Endothelial cell of umbilical vein (primary cell): ENCODE measurements at regions not wholly inside any gene's neighbourhood (a gene's known extent, or its start where the extent isn't known, plus 50 kb on each side); places are given as distances from the start of the nearest gene placed in this dataset.

ENCODE experiments used
- BruUV-seq: library from RNA; stranded (reverse); fragments of 400-500 nt; replicated peaks from 2 replicates; lab custom pipeline; 2021; lab: Mats Ljungman, UMichigan
- CTCF ChIA-PET: fragments of 300-600, 350-600 bp; sonication (Branson Sonifier 250); formaldehyde crosslinking; loops from one replicate; lab custom pipeline; 2021; ENCODE audit warnings: antibody characterized with exemption, inconsistent platforms; lab: Charles Lee
- POLR2A ChIA-PET: fragments of 300-600, 350-600 bp; sonication (Branson Sonifier 250); formaldehyde crosslinking; loops from one replicate; lab custom pipeline; 2021; ENCODE audit warnings: antibody characterized with exemption, inconsistent platforms; lab: Charles Lee
- DNase-seq: peaks from one replicate; pipeline ENCODE4 v3.0.0-alpha.2; 2011; ENCODE audit warnings: low read depth, low spot score
- FAIRE-seq: peaks from 2 replicates; lab custom pipeline; 2011; peaks lifted over from hg19 to GRCh38; lab: Jason Lieb, UNC
- H2AFZ ChIP-seq: 2 replicates; pipeline ENCODE4 v1.6.0; 2012; ENCODE audit warnings: low read depth, low read length, control low read depth, inconsistent platforms
- H3K27ac ChIP-seq: 2 replicates; pipeline ENCODE4 v1.5.1; 2011; ENCODE audit warnings: low read depth, mild to moderate bottlenecking, control low read depth, low read length, moderate library complexity; ENCODE audit not compliant: insufficient read depth
- H3K27me3 ChIP-seq, 2 experiments: 2 replicates each; pipeline versions ENCODE4 v1.6.0 to v1.6.1; 2011; ENCODE audit warnings: low read length in 2 of 2, mixed read lengths in 1 of 2; ENCODE audit not compliant: control insufficient read depth in 2 of 2, insufficient read depth in 2 of 2
- H3K36me3 ChIP-seq, 2 experiments: 2 replicates in 1 of 2; 3 replicates in 1 of 2; pipeline ENCODE4 v1.5.1; 2011; ENCODE audit warnings: low read length in 2 of 2, mild to moderate bottlenecking in 1 of 2, moderate library complexity in 1 of 2; ENCODE audit not compliant: control insufficient read depth in 2 of 2, insufficient read depth in 2 of 2; ENCODE audit errors: extremely low read depth in 1 of 2
- H3K4me1 ChIP-seq: 3 replicates; pipeline ENCODE4 v1.5.1; 2011; ENCODE audit warnings: mild to moderate bottlenecking, low read length; ENCODE audit not compliant: control insufficient read depth, insufficient read depth; ENCODE audit errors: extremely low read depth
- H3K4me2 ChIP-seq: 2 replicates; pipeline ENCODE4 v1.6.1; 2011; ENCODE audit warnings: low read length, control low read depth, mixed read lengths; ENCODE audit not compliant: insufficient read depth
- H3K4me3 ChIP-seq, 3 experiments: fragments of 200-600 bp in 1 of 3; sonication (generic), shearing (Covaris generic) in 1 of 3; replicated peaks in 1 of 3; 2 replicates each; pipeline ENCODE4 v1.5.1; 2011 to 2016; ENCODE audit warnings: control low read depth in 3 of 3, low read length in 3 of 3, mild to moderate bottlenecking in 2 of 3, inconsistent platforms in 1 of 3, low read depth in 1 of 3, moderate library complexity in 1 of 3; ENCODE audit not compliant: insufficient read depth in 1 of 3
- H3K79me2 ChIP-seq: 2 replicates; pipeline ENCODE4 v1.6.0; 2012; ENCODE audit warnings: low read length, inconsistent platforms; ENCODE audit not compliant: control insufficient read depth, insufficient read depth
- H3K9ac ChIP-seq: replicated peaks from 2 replicates; pipeline ENCODE3; 2011; ENCODE audit warnings: low read length, control low read depth; ENCODE audit not compliant: insufficient read depth; ENCODE audit errors: extremely low read depth
- H3K9me1 ChIP-seq: replicated peaks from 3 replicates; pipeline ENCODE4 v1.6.0; 2011; ENCODE audit warnings: mild to moderate bottlenecking, low read length; ENCODE audit not compliant: control insufficient read depth, insufficient read depth; ENCODE audit errors: extremely low read depth
- H3K9me3 ChIP-seq: replicated peaks from 2 replicates; pipeline ENCODE4 v1.5.1; 2012; ENCODE audit warnings: low read length, inconsistent platforms; ENCODE audit not compliant: control insufficient read depth, insufficient read depth
- H4K20me1 ChIP-seq: replicated peaks from 2 replicates; pipeline ENCODE3; 2011; ENCODE audit warnings: mild to moderate bottlenecking, low read length; ENCODE audit not compliant: control insufficient read depth, insufficient read depth; ENCODE audit errors: extremely low read depth
- CTCF ChIP-seq, 2 donors: IDR thresholded peaks; 1 replicate in 1 of 2; 2 replicates in 1 of 2; pipeline ENCODE4 v1.5.1; 2011; ENCODE audit warnings: low read length in 2 of 2, mild to moderate bottlenecking in 2 of 2, moderate library complexity in 2 of 2, control low read depth in 1 of 2, inconsistent platforms in 1 of 2, low read depth in 1 of 2; ENCODE audit not compliant: insufficient read depth in 1 of 2; ENCODE audit errors: extremely low read depth in 1 of 2
- EZH2 ChIP-seq: IDR thresholded peaks from 2 replicates; pipeline ENCODE4 v1.6.1; 2012; ENCODE audit warnings: borderline replicate concordance, low read depth, mild to moderate bottlenecking, moderate library complexity, low read length, inconsistent platforms; ENCODE audit not compliant: severe bottlenecking
- FOS ChIP-seq: IDR thresholded peaks from 2 replicates; pipeline ENCODE4 v1.6.1; 2011; ENCODE audit warnings: mild to moderate bottlenecking, low read length, moderate library complexity, borderline replicate concordance; ENCODE audit not compliant: insufficient read depth
- GATA2 ChIP-seq: IDR thresholded peaks from 2 replicates; pipeline ENCODE4 v1.7.0; 2011; ENCODE audit warnings: low read depth, mild to moderate bottlenecking, moderate library complexity, mixed read lengths, low read length; ENCODE audit not compliant: insufficient read length, insufficient read depth
- JUN ChIP-seq: IDR thresholded peaks from 2 replicates; pipeline ENCODE4 v1.6.1; 2011; ENCODE audit warnings: borderline replicate concordance, low read depth; ENCODE audit not compliant: insufficient read length, insufficient read depth
- MAX ChIP-seq: IDR thresholded peaks from 2 replicates; pipeline ENCODE4 v1.6.1; 2011; ENCODE audit not compliant: insufficient read depth, insufficient read length
- POLR2A ChIP-seq: IDR thresholded peaks from 2 replicates; pipeline ENCODE4 v1.6.1; 2012; ENCODE audit warnings: low read depth, mild to moderate bottlenecking, control low read depth, low read length
- POLR2AphosphoS5 ChIP-seq: IDR thresholded peaks from 2 replicates; pipeline ENCODE4 v1.6.1; 2012; ENCODE audit warnings: low read depth, mild to moderate bottlenecking, control low read depth, low read length, moderate library complexity; ENCODE audit not compliant: insufficient read depth
- dilution Hi-C: fragments of 300-500 bp; cut with MboI; formaldehyde crosslinking; loops from one replicate; pipeline ENCODE4 v1.15.0; 2019; ENCODE audit warnings: low sequenced_read_pairs; ENCODE audit not compliant: extremely low pct_ligation_motif_present
- intact Hi-C: fragments of 100-400 bp; cut with micrococcal nuclease; formaldehyde crosslinking; loops from one replicate; pipeline ENCODE4 v1.10.0; 2022

- CTCF ChIA-PET: no interaction called here
- H3K36me3 ChIP-seq: no peaks in the 10 kb centered on the region
- DNase-seq (no peak), FAIRE-seq (no peak)
- no TSS peak for BruUV-seq
- no peak overlapping the region for H3K4me3 ChIP-seq
- H3K4me2 ChIP-seq: no peak overlapping the region
- H4K20me1 ChIP-seq: no peaks in the 10 kb centered on the region
- no peak overlapping the region for H3K9ac ChIP-seq
- no peaks in the 10 kb centered on the region for H3K4me1 ChIP-seq
- no peak overlapping the region for H2AFZ ChIP-seq
- no peaks in the 10 kb centered on the region for H3K79me2 ChIP-seq
- POLR2A ChIA-PET: no interaction called here
- TF ChIP-seq POLR2AphosphoS5 (no peak), JUN (no peak), POLR2A (no peak), EZH2 (no peak), GATA2 (no peak), FOS (no peak), MAX (no peak), CTCF (IDR thresholded peaks at IDR 0.05; ENCODE audit: extremely low read depth in 1 of 2, insufficient read depth in 1 of 2, low read depth in 1 of 2, low read length in 2 of 2) (no peak)
- intact Hi-C loops: no loop called here
- peaks cover 0 to 1% of the 10 kb centered on the region in 2 experiments for H3K27me3 ChIP-seq
- dilution Hi-C loops: no loop called here
- no peaks in the 10 kb centered on the region for H3K9me3 ChIP-seq
- H3K27ac ChIP-seq: no peak overlapping the region
- no peaks in the 10 kb centered on the region for H3K9me1 ChIP-seq
These were observed 73.1 kb upstream of the RBMS1 start for GRCh38 chr2:160566717-160567116.
